K562 (cell line): ENCODE measurements at regions not wholly inside any gene's neighbourhood (a gene's known extent, or its start where the extent isn't known, plus 50 kb on each side); places are given as distances from the start of the nearest gene placed in this dataset.

Experiments used
- ATAC-seq: fragments of 200-7000 bp; cut with Tn5 transposase; 3 replicates; pipeline ENCODE4 v1.9.1; 2020; ENCODE audit warnings: moderate library complexity
- BruUV-seq: library from RNA; stranded (reverse); fragments of 400-500 nt; replicated peaks from 2 replicates; lab custom pipeline; 2021; lab: Mats Ljungman, UMichigan
- CTCF ChIA-PET: fragments of 300-600 bp; formaldehyde crosslinking; extraction: SDS; loops from one replicate; lab custom pipeline; 2021; ENCODE audit warnings: low intra/inter-chr PET ratio; lab: Yijun Ruan, JAX
- POLR2A ChIA-PET: fragments of 300-600, 350-650 bp; sonication (Branson Sonifier 250); formaldehyde crosslinking; extraction: SDS; loops from one replicate; lab custom pipeline; 2021; ENCODE audit warnings: antibody characterized with exemption, inconsistent platforms; lab: Yijun Ruan, JAX
- DNase-seq, 4 experiments: peaks; one replicate each; pipeline versions ENCODE4 v3.0.0 to v3.0.0-alpha.2; 2011 to 2018; ENCODE audit warnings: low spot score in 3 of 4, mixed read lengths in 3 of 4; ENCODE audit errors: extremely low read depth in 1 of 4
- FAIRE-seq: peaks from 2 replicates; lab custom pipeline; 2011; peaks lifted over from hg19 to GRCh38; lab: Jason Lieb, UNC
- H2AFZ ChIP-seq: 2 replicates; pipeline ENCODE4 v1.6.0; 2011; ENCODE audit warnings: low read depth, low read length, control low read depth, inconsistent platforms
- H3K27ac ChIP-seq: fragments of 200-600 bp; 3 replicates; pipeline ENCODE4 v1.8.0; 2011; ENCODE audit warnings: low read depth, mild to moderate bottlenecking, control low read depth, inconsistent platforms, low read length, moderate library complexity, mixed read lengths; ENCODE audit errors: extremely low read depth
- H3K27me3 ChIP-seq, 2 experiments: fragments of 300-600 bp in 1 of 2; 2 replicates in 1 of 2; 3 replicates in 1 of 2; pipeline versions ENCODE4 v1.6.0 to v1.8.0; 2011; ENCODE audit warnings: inconsistent platforms in 2 of 2, low read length in 2 of 2, mild to moderate bottlenecking in 1 of 2, mixed read lengths in 1 of 2, moderate library complexity in 1 of 2; ENCODE audit not compliant: control insufficient read depth in 2 of 2, insufficient read depth in 2 of 2
- H3K36me3 ChIP-seq: fragments of 300-600 bp; 3 replicates; pipeline ENCODE4 v1.8.0; 2011; ENCODE audit warnings: mild to moderate bottlenecking, low read length, inconsistent platforms; ENCODE audit not compliant: control insufficient read depth, insufficient read depth
- H3K4me1 ChIP-seq, 2 experiments: fragments of 200-600 bp in 1 of 2; replicated peaks in 1 of 2; 2 replicates in 1 of 2; 3 replicates in 1 of 2; pipeline versions ENCODE4 v1.5.1 to v1.8.0; 2011; ENCODE audit warnings: inconsistent platforms in 2 of 2, low read length in 2 of 2, mild to moderate bottlenecking in 1 of 2, mixed read lengths in 1 of 2, moderate library complexity in 1 of 2; ENCODE audit not compliant: control insufficient read depth in 2 of 2, insufficient read depth in 2 of 2
- H3K4me2 ChIP-seq: 2 replicates; pipeline ENCODE4 v1.6.1; 2011; ENCODE audit warnings: low read length, control low read depth, inconsistent platforms, mixed read lengths; ENCODE audit not compliant: insufficient read depth
- H3K4me3 ChIP-seq: fragments of 200-600 bp; sonication (generic), shearing (Covaris generic); 2 replicates; pipeline ENCODE4 v1.5.1; 2016; ENCODE audit warnings: control low read depth, inconsistent platforms
- H3K79me2 ChIP-seq: fragments of 200-600 bp; 3 replicates; pipeline ENCODE4 v1.8.0; 2011; ENCODE audit warnings: low read length, inconsistent platforms; ENCODE audit not compliant: control insufficient read depth, insufficient read depth
- H3K9ac ChIP-seq, 2 experiments: 2 replicates each; pipeline versions ENCODE4 v1.6.0 to v1.6.1; 2011; ENCODE audit warnings: low read depth in 2 of 2, low read length in 2 of 2, control low read depth in 1 of 2, inconsistent platforms in 1 of 2, mild to moderate bottlenecking in 1 of 2, mixed read lengths in 1 of 2; ENCODE audit not compliant: insufficient read depth in 1 of 2
- H3K9me1 ChIP-seq: one replicate; pipeline ENCODE4 v1.6.0; 2011; ENCODE audit warnings: inconsistent platforms, mild to moderate bottlenecking, low read length, moderate library complexity; ENCODE audit not compliant: control insufficient read depth, insufficient read depth
- H3K9me3 ChIP-seq: replicated peaks from 2 replicates; pipeline ENCODE4 v1.5.1; 2011; ENCODE audit warnings: low read depth, low read length, inconsistent platforms; ENCODE audit not compliant: control insufficient read depth, insufficient read depth
- H4K20me1 ChIP-seq: replicated peaks from 2 replicates; pipeline ENCODE4 v1.6.1; 2011; ENCODE audit warnings: low read length, inconsistent platforms, mixed read lengths; ENCODE audit not compliant: control insufficient read depth, insufficient read depth
- C11orf30 ChIP-seq: fragments of 450-650 bp; IDR thresholded peaks from 2 replicates; pipeline ENCODE4 v1.6.1; 2016; ENCODE audit warnings: low read depth, mild to moderate bottlenecking
- CHD4 ChIP-seq: fragments of 200-600 bp; sonication (generic); IDR thresholded peaks from 3 replicates; pipeline ENCODE4 v1.6.1; 2012; ENCODE audit warnings: low read depth, mild to moderate bottlenecking, mixed read lengths, low read length, inconsistent platforms; ENCODE audit not compliant: insufficient read depth, insufficient replicate concordance, poor library complexity, severe bottlenecking
- GABPA ChIP-seq: fragments of 200-800 bp; sonication (Bioruptor generic); conservative IDR thresholded peaks from 2 replicates; pipeline ENCODE4 v1.6.1; 2016; ENCODE audit warnings: low read depth, missing genetic modification characterization, missing compliant biosample characterization
- MAFF ChIP-seq: IDR thresholded peaks from 2 replicates; pipeline ENCODE4 v1.6.1; 2012; ENCODE audit warnings: low read length, improper control_type of control experiment
- MAFK ChIP-seq: IDR thresholded peaks from 2 replicates; pipeline ENCODE4 v1.6.1; 2011; ENCODE audit warnings: low read length, improper control_type of control experiment
- POLR2G ChIP-seq: fragments of 200-400 bp; formaldehyde crosslinking; IDR thresholded peaks from 2 replicates; pipeline ENCODE4 v1.6.1; 2017; ENCODE audit warnings: low read depth, mild to moderate bottlenecking, antibody characterized with exemption, low read length, moderate library complexity
- PURB ChIP-seq: sonication (generic); formaldehyde crosslinking; IDR thresholded peaks from 2 replicates; pipeline ENCODE4 v1.9.0; 2021; ENCODE audit warnings: low read depth, mild to moderate bottlenecking, missing genetic modification reagents
- TAF7 ChIP-seq: fragments of 450-650 bp; IDR thresholded peaks from 2 replicates; pipeline ENCODE4 v1.6.1; 2016; ENCODE audit warnings: missing genetic modification characterization, missing compliant biosample characterization
- ZNF316 ChIP-seq: fragments of 450-650 bp; IDR thresholded peaks from 2 replicates; pipeline ENCODE4 v1.6.1; 2016
- WGBS: fragments of 100-300 bp; shearing (Covaris generic); methylation state at CpG from one replicate; pipeline ENCODE4 v1.1.6; 2016; ENCODE audit warnings: low coverage, mixed read lengths; ENCODE audit not compliant: insufficient coverage; ENCODE audit errors: missing lambda C conversion rate; 5-methylcytosine and 5-hydroxymethylcytosine counted together
- in situ Hi-C: fragments of 300-500 bp; cut with MboI; formaldehyde crosslinking; loops from 4 replicates; pipeline ENCODE4 v1.15.0; 2018; ENCODE audit warnings: inconsistent platforms, mixed read lengths
- intact Hi-C: fragments of 100-400 bp; cut with micrococcal nuclease; formaldehyde crosslinking; loops from 2 replicates; pipeline ENCODE4 v1.14.2; 2022
- TF ChIP-seq, protein P1 (sequence below): sonication (generic); IDR thresholded peaks from 2 replicates; pipeline ENCODE4 v1.6.1; 2016
- TF ChIP-seq, protein P2 (sequence below): fragments of 250-450 bp; sonication (Bioruptor Pico); IDR thresholded peaks from 2 replicates; pipeline ENCODE4 v1.4.0; 2020

DNA sequence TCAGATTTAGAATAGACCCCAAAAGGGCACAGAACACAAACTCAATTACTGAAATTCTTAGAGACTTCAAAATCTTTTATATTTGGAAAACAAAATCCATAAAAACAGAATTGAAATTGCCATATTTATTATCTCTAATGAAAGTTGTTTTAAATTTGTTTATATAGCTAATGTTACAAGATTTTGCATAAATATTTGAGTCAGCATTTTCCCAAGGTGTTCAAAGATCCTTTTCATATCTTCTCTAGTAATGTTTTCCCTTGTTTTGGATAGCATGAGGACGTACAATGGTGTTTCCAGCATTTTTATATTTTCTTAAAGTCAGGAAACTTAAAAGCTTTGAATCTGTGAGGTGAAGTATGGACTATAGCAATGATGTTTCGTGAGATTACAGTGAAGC, 235.2 kb upstream of the EPHA7 start:
- intact Hi-C loops = no loop called here
- POLR2A ChIA-PET = no interaction called here
- Histone ChIP-seq H3K9ac (no peak overlapping the region), H3K9me3 (0 out of 2 replicates have a peak, but pooled peaks cover 2% of the 10 kb centered on the region), H3K27me3 (no peaks in the 10 kb centered on the region), H4K20me1 (no peaks in the 10 kb centered on the region), H2AFZ (no peak overlapping the region), H3K9me1 (no peaks in the 10 kb centered on the region), H3K79me2 (no peaks in the 10 kb centered on the region), H3K36me3 (no peaks in the 10 kb centered on the region), H3K4me1 (no peaks in the 10 kb centered on the region), H3K4me3 (no peak overlapping the region), H3K4me2 (no peak overlapping the region), H3K27ac (no peak overlapping the region)
- no peak for ATAC-seq
- BruUV-seq = no TSS peak
- no peak for FAIRE-seq
- CTCF ChIA-PET = no interaction called here
- in situ Hi-C loops = no loop called here
- peak; percentile 49; the same call in 1 of the 2 replicates for TF ChIP-seq MAFF
- TF ChIP-seq PURB (CRISPR knock-in tag) = no peak
- TF ChIP-seq GABPA (tag) = no peak
- no peak for TF ChIP-seq CHD4
- TF ChIP-seq MAFK = peak; percentile 46; the same call in 1 of the 2 replicates
- peak; percentile 73 for TF ChIP-seq ZNF316
- TF ChIP-seq, protein P1, sequence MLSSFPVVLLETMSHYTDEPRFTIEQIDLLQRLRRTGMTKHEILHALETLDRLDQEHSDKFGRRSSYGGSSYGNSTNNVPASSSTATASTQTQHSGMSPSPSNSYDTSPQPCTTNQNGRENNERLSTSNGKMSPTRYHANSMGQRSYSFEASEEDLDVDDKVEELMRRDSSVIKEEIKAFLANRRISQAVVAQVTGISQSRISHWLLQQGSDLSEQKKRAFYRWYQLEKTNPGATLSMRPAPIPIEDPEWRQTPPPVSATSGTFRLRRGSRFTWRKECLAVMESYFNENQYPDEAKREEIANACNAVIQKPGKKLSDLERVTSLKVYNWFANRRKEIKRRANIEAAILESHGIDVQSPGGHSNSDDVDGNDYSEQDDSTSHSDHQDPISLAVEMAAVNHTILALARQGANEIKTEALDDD = no peak
- TF ChIP-seq POLR2G = no peak
- TF ChIP-seq, protein P2, sequence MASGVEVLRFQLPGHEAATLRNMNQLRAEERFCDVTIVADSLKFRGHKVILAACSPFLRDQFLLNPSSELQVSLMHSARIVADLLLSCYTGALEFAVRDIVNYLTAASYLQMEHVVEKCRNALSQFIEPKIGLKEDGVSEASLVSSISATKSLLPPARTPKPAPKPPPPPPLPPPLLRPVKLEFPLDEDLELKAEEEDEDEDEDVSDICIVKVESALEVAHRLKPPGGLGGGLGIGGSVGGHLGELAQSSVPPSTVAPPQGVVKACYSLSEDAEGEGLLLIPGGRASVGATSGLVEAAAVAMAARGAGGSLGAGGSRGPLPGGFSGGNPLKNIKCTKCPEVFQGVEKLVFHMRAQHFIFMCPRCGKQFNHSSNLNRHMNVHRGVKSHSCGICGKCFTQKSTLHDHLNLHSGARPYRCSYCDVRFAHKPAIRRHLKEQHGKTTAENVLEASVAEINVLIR (CRISPR knock-in tag) = no peak
- TF ChIP-seq TAF7 = no peak
- peak; percentile 42; the same call in 1 of the 2 replicates for TF ChIP-seq C11orf30
- 0% methylated on average over 2 of the region's 2 CpGs for WGBS
- no peak for DNase-seq
